HG03521 (cell line): ENCODE measurements at regions not wholly inside any gene's neighbourhood (a gene's known extent, or its start where the extent isn't known, plus 50 kb on each side); places are given as distances from the start of the nearest gene placed in this dataset.
"Not testable (repeated sequence)": the region's sequence is repeated elsewhere in the genome, so short reads cannot be mapped to it uniquely, and the experiment has no call there.

ENCODE experiments used
- ATAC-seq: cut with Tn5 transposase; IDR thresholded peaks from one replicate; pipeline ENCODE4 v1.9.1; 2021; ENCODE audit warnings: mild to moderate bottlenecking, moderate library complexity; ENCODE audit not compliant: unreplicated experiment

- ATAC-seq: no peak
Measured at GRCh38 chr3:139113231-139113992, 68.7 kb upstream of the PRR23C start.

GRCh38 chr3:139113993-139114375 lies 69.3 kb upstream of the PRR23C start:
- no peak for ATAC-seq

- ATAC-seq: not testable (repeated sequence)
Measured at GRCh38 chr3:139116631-139117030, 71.9 kb upstream of the PRR23C start.

GRCh38 chr3:139117136-139117675 lies 72.5 kb upstream of the PRR23C start:
- ATAC-seq: no peak

GRCh38 chr3:139117883-139118760 lies 73.4 kb upstream of the PRR23C start:
- ATAC-seq: no peak

- ATAC-seq: no peak
Measured at GRCh38 chr3:139118835-139119234, 74.1 kb upstream of the PRR23C start.

GRCh38 chr3:139119331-139120025 lies 74.8 kb upstream of the PRR23C start:
- no peak for ATAC-seq

- no peak for ATAC-seq
Measured at GRCh38 chr3:139120086-139121056, 75.7 kb upstream of the PRR23C start.

GRCh38 chr3:139121513-139122220 lies 77.0 kb upstream of the PRR23C start:
- no peak for ATAC-seq

GRCh38 chr3:139122221-139122581 lies 77.5 kb upstream of the PRR23C start:
- ATAC-seq: no peak

GRCh38 chr3:139122612-139123011 lies 77.9 kb upstream of the PRR23C start:
- no peak for ATAC-seq

GRCh38 chr3:139123377-139124095 lies 78.8 kb upstream of the PRR23C start:
- no peak for ATAC-seq

GRCh38 chr3:139124197-139124596 lies 79.5 kb upstream of the PRR23C start:
- no peak for ATAC-seq

GRCh38 chr3:139127101-139127500 lies 82.4 kb upstream of the PRR23C start:
- ATAC-seq: no peak

- ATAC-seq: not testable (repeated sequence)
Measured at GRCh38 chr3:139127629-139128028, 82.9 kb upstream of the PRR23C start.

GRCh38 chr3:139128803-139129202 lies 84.1 kb upstream of the PRR23C start:
- no peak for ATAC-seq

GRCh38 chr3:139129892-139130291 lies 85.2 kb upstream of the PRR23C start:
- ATAC-seq: no peak

GRCh38 chr3:139130390-139131140 lies 85.9 kb upstream of the PRR23C start:
- no peak for ATAC-seq
